GM18861 (cell line): ENCODE measurements at regions not wholly inside any gene's neighbourhood (a gene's known extent, or its start where the extent isn't known, plus 50 kb on each side); places are given as distances from the start of the nearest gene placed in this dataset.
"Not testable (repeated sequence)": the region's sequence is repeated elsewhere in the genome, so short reads cannot be mapped to it uniquely, and the experiment has no call there.

ENCODE experiments used
- ATAC-seq: cut with Tn5 transposase; IDR thresholded peaks from one replicate; pipeline ENCODE4 v1.9.1; 2021; ENCODE audit not compliant: unreplicated experiment

DNA sequence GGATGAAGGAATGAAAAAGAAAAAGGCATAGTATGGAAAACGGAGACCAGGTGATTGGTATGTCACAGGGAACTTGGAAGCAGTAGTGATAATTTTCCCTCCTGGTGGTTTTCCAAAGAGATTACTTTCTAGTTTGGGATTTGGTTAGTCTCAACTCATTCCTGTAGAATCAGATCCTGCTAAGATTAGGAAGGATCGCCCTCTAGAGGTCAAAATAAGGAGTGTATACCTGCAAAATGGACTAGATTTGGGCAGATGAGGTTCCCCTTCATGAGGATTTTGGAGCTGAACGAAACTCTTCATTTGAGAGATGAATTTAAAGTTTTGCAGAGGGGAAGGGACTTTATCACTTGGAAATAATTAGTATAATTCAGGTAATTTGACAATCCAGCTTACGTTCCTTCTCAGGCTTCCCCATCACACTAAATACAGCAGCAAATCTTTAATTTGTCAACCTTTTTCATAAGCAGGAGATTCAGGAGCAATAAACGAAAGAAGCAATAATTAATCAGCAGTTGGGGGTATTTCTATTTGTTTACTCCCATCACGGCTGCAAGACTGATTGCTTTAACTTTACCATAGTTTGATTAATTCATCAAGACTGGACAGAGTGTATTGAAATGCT, 65.2 kb downstream of the CCDC195 start:
- no peak for ATAC-seq

DNA sequence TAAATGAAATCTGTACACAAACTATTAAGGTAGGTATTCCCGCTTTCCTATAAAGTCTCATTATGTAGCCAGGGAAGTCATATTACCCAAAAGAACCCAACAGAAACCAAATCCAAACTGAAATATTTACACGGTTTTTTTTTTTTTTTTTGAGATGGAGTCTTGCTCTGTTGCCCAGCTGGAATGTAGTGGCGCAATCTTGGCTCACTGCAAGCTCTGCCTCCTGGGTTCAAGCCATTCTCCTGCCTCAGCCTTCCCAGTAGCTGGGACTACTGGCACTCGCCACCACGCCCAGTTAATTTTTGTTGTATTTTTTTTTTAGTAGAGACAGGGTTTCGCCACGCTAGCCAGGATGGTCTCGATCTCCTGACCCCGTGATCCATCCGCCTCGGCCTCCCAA, 62.5 kb upstream of the CUL3 start:
- not testable (repeated sequence) for ATAC-seq

DNA sequence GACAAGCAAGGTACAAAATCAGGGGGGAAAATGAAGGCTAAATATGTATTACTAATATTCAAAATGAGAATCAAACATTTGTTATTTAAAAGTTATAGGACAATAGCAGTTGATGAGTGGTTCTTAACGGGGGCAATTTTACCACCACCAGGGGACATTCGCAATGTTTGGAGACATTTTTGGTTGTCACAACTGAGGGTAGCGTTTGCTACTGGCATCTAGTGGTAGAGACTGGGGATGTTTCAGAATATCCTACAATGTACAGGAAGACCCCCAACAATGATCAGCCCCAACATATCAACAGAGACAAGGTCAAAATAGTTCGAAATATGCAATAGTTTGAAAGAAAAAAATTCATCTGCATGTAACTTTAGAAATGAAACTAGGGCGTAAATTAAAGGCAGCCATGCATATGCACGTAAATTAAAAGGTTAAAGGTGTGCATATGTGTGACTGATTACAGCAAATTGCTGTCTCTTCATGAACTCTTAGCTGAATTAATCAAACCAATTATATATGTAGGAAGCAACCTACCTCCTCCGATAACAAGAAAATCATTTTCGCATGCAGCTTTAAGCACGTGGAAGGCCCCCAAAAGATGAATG, 61.2 kb upstream of the CUL3 start:
- peak; percentile 65 for ATAC-seq

DNA sequence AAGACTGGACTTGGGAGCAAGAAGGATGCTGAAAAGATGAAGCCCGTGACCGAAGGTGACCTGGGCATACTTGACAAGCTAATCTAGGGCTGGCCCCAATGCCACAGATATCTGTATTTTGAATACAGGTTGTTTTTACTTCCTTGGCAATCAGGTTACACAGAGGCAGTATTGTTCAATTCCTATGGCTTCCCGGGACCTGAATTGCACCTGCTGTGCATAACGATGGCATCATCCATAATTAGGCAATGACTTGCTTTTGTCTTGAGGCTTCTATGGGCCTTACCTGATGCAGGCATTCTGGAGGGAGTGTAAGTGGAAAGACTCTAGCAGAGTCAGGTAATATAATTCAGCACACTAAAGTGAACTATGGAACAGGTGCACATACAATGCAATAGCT, 60.6 kb upstream of the CUL3 start:
- no peak for ATAC-seq

DNA sequence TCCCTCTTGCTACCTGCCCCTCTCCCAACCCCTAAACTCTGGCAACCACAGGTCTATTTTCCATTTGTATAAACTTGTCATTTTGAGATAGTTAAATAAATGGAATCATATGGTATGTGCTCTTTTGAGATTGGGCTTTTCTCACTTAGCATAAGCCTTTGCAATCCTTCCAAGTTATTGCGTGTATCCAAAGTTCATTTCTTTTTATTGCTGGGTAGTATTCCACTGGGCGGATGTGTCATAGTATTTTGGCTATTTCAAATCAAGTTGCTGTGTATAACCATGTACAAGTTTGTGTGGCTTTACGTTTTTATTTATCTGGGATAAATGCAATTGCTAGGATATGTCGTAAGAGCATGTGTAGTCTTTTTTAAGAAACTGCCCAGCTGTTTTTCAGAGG, 55.5 kb upstream of the CUL3 start:
- no peak for ATAC-seq

DNA sequence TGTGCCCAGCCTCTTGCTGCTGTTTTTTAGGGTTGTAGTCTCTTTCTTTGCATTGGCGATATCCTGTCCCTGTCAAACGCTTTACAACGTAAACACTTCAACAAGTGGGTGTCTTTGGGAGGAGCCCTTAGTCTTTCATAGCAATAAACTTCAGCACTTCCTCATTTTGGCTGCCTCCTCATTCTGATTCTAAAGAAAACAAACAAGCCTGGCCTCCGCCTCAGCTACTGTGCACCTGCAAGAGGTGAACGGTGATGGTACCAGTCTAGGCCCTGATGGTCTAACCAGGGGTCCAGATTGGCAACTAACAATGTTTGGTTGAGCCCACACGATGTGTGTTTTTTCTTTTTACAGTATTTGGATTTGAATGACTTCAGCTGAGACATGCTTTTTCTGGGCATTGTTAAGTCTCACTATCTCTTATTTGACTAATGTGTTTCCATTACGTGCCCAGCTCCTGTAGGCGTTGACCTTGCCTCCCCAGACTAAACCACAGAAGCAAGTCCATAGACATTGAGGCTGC, 53.2 kb upstream of the CUL3 start:
- peak; percentile 88 for ATAC-seq
